ENCODE measurements at regions not wholly inside any gene's neighbourhood (a gene's known extent, or its start where the extent isn't known, plus 50 kb on each side); places are given as distances from the start of the nearest gene placed in this dataset.
A peak's percentile ranks its signal among the peaks of the same experiment; 100 is the strongest.

- TF ChIP-seq REST (IDR thresholded peaks at IDR 0.05; ENCODE audit: low read depth) (no peak), EGR1 (IDR thresholded peaks at IDR 0.05) (no peak), TCF12 (IDR thresholded peaks at IDR 0.05; ENCODE audit: low read depth) (no peak)
- TF ChIP-seq, protein P1, sequence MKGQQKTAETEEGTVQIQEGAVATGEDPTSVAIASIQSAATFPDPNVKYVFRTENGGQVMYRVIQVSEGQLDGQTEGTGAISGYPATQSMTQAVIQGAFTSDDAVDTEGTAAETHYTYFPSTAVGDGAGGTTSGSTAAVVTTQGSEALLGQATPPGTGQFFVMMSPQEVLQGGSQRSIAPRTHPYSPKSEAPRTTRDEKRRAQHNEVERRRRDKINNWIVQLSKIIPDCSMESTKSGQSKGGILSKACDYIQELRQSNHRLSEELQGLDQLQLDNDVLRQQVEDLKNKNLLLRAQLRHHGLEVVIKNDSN (IDR thresholded peaks at IDR 0.05) = no peak
These were observed 94.5 kb upstream of the SULF2 start for GRCh38 chr20:47879771-47880170.

DNA sequence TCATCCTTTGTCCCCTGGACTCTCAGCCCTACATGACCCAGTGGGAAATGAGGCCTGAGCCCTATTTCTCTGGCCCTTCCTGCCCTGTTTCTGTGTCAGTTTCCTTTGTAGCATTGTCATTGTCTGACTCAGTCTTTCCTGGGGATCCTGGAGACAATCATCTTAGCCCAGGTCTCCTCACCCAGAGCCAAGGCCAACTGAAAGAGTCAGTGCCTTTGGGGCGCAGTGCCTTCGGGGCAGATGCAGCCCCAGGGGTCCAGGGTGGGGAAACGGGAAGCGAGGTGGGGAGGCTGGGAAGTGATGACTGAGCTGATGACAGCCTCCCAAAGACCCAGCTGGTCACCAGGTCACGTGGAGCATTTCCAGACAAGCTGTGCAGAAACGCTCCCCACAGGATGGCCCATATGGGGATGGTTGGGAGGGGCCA, 93.3 kb upstream of the SULF2 start:
- no peak for TF ChIP-seq EGR1 (IDR thresholded peaks at IDR 0.05)
- TF ChIP-seq CEBPB (IDR thresholded peaks at IDR 0.05) = no peak
- TF ChIP-seq, protein P1 (IDR thresholded peaks at IDR 0.05) = 0 out of 2 replicates have a peak, but pooled peaks have one; percentile 19
- TF ChIP-seq NFIC (IDR thresholded peaks at IDR 0.05) = no peak
- TF ChIP-seq TCF12 (IDR thresholded peaks at IDR 0.05; ENCODE audit: low read depth) = no peak

- no peak for TF ChIP-seq CEBPB (IDR thresholded peaks at IDR 0.05)
- no peak for TF ChIP-seq RAD21 (IDR thresholded peaks at IDR 0.05; ENCODE audit: low read depth)
- no peak for TF ChIP-seq EGR1 (IDR thresholded peaks at IDR 0.05)
- TF ChIP-seq, protein P1 (IDR thresholded peaks at IDR 0.05) = no peak
- TF ChIP-seq EP300 (IDR thresholded peaks at IDR 0.05; ENCODE audit: borderline replicate concordance) = no peak
- TF ChIP-seq CREB1 (IDR thresholded peaks at IDR 0.05; ENCODE audit: low read depth) = no peak
- TF ChIP-seq YY1 (IDR thresholded peaks at IDR 0.05; ENCODE audit: low read depth) = no peak
- TF ChIP-seq TCF12 (IDR thresholded peaks at IDR 0.05; ENCODE audit: low read depth) = no peak
- TF ChIP-seq TAF1 (IDR thresholded peaks at IDR 0.05; ENCODE audit: low read depth) = no peak
- TF ChIP-seq, protein P2, sequence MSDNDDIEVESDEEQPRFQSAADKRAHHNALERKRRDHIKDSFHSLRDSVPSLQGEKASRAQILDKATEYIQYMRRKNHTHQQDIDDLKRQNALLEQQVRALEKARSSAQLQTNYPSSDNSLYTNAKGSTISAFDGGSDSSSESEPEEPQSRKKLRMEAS (IDR thresholded peaks at IDR 0.05) = no peak
- no peak for TF ChIP-seq REST (IDR thresholded peaks at IDR 0.05; ENCODE audit: low read depth)
- no peak for TF ChIP-seq ZBTB7A (IDR thresholded peaks at IDR 0.05; ENCODE audit: low read depth)
- TF ChIP-seq FOXM1 (IDR thresholded peaks at IDR 0.05; ENCODE audit: borderline replicate concordance, low read depth) = no peak
- no peak for TF ChIP-seq TEAD4 (IDR thresholded peaks at IDR 0.05)
- TF ChIP-seq NFIC (IDR thresholded peaks at IDR 0.05) = no peak
These were observed 91.2 kb upstream of the SULF2 start for GRCh38 chr20:47876311-47877088.

- no peak for TF ChIP-seq RAD21 (IDR thresholded peaks at IDR 0.05; ENCODE audit: low read depth)
- no peak for TF ChIP-seq NFIC (IDR thresholded peaks at IDR 0.05)
- TF ChIP-seq, protein P1 (IDR thresholded peaks at IDR 0.05) = no peak
- no peak for TF ChIP-seq EP300 (IDR thresholded peaks at IDR 0.05; ENCODE audit: borderline replicate concordance)
- TF ChIP-seq REST (IDR thresholded peaks at IDR 0.05; ENCODE audit: low read depth) = no peak
- TF ChIP-seq CEBPB (IDR thresholded peaks at IDR 0.05) = no peak
- TF ChIP-seq CREB1 (IDR thresholded peaks at IDR 0.05; ENCODE audit: low read depth) = no peak
- TF ChIP-seq, protein P2 (IDR thresholded peaks at IDR 0.05) = no peak
- TF ChIP-seq ZBTB7A (IDR thresholded peaks at IDR 0.05; ENCODE audit: low read depth) = no peak
- TF ChIP-seq EGR1 (IDR thresholded peaks at IDR 0.05) = no peak
- TF ChIP-seq FOXM1 (IDR thresholded peaks at IDR 0.05; ENCODE audit: borderline replicate concordance, low read depth) = no peak
- no peak for TF ChIP-seq TCF12 (IDR thresholded peaks at IDR 0.05; ENCODE audit: low read depth)
- TF ChIP-seq TAF1 (IDR thresholded peaks at IDR 0.05; ENCODE audit: low read depth) = no peak
- no peak for TF ChIP-seq YY1 (IDR thresholded peaks at IDR 0.05; ENCODE audit: low read depth)
These were observed 90.2 kb upstream of the SULF2 start for GRCh38 chr20:47875297-47876025.

All from Ishikawa (cell line).